Lower leg skin (tissue), 4 donors: ENCODE measurements at regions not wholly inside any gene's neighbourhood (a gene's known extent, or its start where the extent isn't known, plus 50 kb on each side); places are given as distances from the start of the nearest gene placed in this dataset.

Experiments
- DNase-seq, 2 donors: peaks; one replicate each; pipeline ENCODE4 v3.0.0-alpha.2; 2019; ENCODE audit warnings: low spot score in 2 of 2
- H3K4me3 ChIP-seq: fragments of 200-600 bp; sonication (generic); 2 replicates; pipeline ENCODE4 v1.5.1; 2017; ENCODE audit warnings: mild to moderate bottlenecking, low read depth; ENCODE audit not compliant: poor library complexity, severe bottlenecking
- POLR2A ChIP-seq, 2 donors: fragments of 450-650 bp; IDR thresholded peaks; one replicate each; pipeline ENCODE4 v1.6.1; 2016 to 2017; ENCODE audit warnings: antibody characterized with exemption in 2 of 2, mild to moderate bottlenecking in 1 of 2, moderate library complexity in 1 of 2
- WGBS, 2 donors: methylation state at CpG; one replicate each; pipeline ENCODE4 v1.1.5; 2018; 5-methylcytosine and 5-hydroxymethylcytosine counted together
- intact Hi-C: fragments of 100-400 bp; cut with DNase I; formaldehyde crosslinking; loops from one replicate; pipeline ENCODE4 v1.15.0; 2023; ENCODE audit warnings: low total_unique reads
- TF ChIP-seq, protein P1 (sequence below), 3 donors: fragments of 450-650 bp; IDR thresholded peaks; one replicate each; pipeline ENCODE4 v1.5.1; 2016; ENCODE audit warnings: antibody characterized with exemption in 3 of 3, mild to moderate bottlenecking in 3 of 3, moderate library complexity in 2 of 3

DNA sequence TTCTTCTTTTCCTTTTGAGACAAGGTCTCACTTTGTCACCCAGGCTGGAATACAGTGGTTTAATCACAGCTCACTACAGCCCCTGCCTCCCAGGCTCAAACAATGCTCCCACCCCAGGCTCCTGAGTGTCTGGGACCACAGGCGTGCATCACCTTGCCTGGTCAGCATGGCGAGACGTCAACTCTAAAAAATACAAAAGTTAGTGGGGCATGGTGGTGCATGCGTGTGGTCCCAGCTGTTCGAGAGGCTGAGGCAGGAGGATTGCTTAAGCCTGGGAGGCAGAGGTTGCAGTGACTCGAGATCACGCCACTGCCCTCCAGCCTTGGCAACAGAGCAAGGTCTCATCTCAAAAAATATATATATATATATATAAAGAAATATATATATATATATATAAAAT lies 242.4 kb downstream of the SHOX start:
- no peak for DNase-seq
- intact Hi-C loops, result no loop called here
- TF ChIP-seq, protein P1, sequence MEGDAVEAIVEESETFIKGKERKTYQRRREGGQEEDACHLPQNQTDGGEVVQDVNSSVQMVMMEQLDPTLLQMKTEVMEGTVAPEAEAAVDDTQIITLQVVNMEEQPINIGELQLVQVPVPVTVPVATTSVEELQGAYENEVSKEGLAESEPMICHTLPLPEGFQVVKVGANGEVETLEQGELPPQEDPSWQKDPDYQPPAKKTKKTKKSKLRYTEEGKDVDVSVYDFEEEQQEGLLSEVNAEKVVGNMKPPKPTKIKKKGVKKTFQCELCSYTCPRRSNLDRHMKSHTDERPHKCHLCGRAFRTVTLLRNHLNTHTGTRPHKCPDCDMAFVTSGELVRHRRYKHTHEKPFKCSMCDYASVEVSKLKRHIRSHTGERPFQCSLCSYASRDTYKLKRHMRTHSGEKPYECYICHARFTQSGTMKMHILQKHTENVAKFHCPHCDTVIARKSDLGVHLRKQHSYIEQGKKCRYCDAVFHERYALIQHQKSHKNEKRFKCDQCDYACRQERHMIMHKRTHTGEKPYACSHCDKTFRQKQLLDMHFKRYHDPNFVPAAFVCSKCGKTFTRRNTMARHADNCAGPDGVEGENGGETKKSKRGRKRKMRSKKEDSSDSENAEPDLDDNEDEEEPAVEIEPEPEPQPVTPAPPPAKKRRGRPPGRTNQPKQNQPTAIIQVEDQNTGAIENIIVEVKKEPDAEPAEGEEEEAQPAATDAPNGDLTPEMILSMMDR (IDR thresholded peaks at IDR 0.05), result no peak
- TF ChIP-seq POLR2A (IDR thresholded peaks at IDR 0.05), result no peak
- H3K4me3 ChIP-seq, result no peak overlapping the region
- WGBS, 2 donors, result 82 to 85% methylated on average over 7 of the region's 7 CpGs

DNA sequence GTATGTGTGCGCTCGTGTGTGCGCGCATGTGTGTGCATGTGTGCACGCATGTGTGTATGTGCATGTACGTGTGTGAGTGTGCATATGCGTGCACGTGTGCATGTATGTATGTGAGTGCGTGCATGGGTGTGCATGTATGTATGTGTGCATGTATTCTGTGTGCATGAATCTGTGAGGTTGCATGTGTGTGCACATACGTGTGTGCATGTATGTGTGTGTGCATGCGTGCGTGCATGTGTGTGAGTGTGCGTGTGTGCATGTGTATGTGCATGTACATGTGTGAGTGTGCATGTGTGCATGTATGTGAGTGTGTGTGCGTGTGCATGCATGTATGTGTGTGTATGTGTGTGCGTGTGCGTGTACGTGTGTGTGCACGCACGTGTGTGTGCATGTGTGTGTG lies 241.5 kb downstream of the SHOX start:
- DNase-seq, result no peak
- TF ChIP-seq POLR2A (IDR thresholded peaks at IDR 0.05), result no peak
- TF ChIP-seq, protein P1 (IDR thresholded peaks at IDR 0.05), result no peak
- 77 to 94% methylated on average over 19 of the region's 19 CpGs for WGBS, 2 donors
- intact Hi-C loops, result no loop called here
- H3K4me3 ChIP-seq, result no peak overlapping the region

DNA sequence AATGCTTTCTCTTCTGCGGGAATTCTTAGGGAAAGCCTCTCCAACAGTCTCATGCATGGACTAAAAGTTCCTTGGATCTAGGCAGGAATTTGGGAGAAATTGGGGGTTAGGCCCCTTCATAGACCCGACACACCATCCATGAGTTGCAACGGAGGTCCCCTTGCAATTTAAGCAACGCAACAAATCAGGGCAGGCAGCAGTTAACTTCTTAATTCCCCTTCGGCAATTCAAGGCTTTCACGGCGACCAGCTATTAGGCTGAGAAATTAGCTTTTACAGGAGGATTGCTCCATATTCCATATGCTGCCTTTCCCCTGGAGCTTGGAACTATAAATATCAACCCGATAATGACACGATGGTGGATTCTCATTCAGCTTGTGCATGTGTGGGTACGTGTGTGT lies 241.0 kb downstream of the SHOX start:
- DNase-seq, result no peak
- H3K4me3 ChIP-seq, result no peak overlapping the region
- intact Hi-C loops, result no loop called here
- 52 to 56% methylated on average over 10 of the region's 10 CpGs for WGBS, 2 donors
- TF ChIP-seq, protein P1 (IDR thresholded peaks at IDR 0.05), result no peak
- TF ChIP-seq POLR2A (IDR thresholded peaks at IDR 0.05), result no peak

DNA sequence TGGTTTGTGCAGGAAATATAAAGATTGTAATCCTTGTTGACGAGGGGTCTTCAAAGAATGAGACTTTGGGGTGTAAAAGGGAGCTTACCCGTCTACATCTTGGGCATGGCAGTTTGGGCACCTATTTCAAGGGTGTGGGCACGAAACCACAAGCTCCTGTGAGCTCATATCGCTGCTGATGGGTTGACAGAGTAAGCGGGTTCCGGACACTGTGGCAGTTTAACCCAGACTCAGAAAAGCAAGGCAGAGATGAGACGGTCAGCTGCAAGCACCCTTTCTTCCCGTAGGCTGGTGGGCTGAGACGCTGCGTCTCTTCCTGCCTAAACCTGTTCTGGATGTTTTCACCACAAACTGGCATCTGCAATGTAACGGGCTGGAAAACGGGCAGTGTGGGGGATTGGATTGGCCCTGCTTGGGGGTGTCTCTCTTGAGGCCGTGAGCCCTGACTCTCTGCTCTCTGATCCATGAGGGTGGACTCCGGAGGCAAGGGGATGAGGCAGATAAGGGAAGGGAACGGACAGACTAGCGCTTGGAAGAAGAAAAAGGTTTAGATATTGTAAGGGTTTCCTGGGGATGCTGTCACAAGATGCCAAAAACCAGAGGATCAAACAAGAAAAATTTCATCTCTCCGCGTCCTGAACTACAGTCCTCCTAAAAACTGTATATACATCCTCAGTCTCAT lies 237.5 kb downstream of the SHOX start:
- no peak for TF ChIP-seq POLR2A (IDR thresholded peaks at IDR 0.05)
- TF ChIP-seq, protein P1 (IDR thresholded peaks at IDR 0.05), result no peak
- WGBS, 2 donors, result 42 to 48% methylated on average over 18 of the region's 18 CpGs
- H3K4me3 ChIP-seq, result no peak overlapping the region
- intact Hi-C loops, result no loop called here
- DNase-seq, result no peak

DNA sequence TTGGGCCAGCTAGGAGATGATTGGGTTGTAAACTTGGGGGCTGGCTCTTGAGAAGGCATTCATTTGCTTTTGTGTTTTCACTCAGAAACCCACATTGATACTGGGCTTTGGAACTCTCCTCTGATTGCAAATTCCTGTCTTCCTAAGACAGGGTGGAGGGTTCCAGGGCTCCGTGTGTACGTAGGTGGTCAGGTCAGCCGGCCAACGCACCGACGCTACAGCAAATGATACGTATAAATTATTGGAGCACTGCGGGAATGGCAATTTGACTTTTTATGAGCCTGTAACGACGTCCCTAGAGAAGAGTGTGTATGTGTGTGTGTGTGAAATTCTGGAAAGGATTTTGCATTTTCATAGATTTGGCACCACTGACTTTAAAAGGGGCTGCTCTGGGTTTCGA lies 236.9 kb downstream of the SHOX start:
- intact Hi-C loops, result no loop called here
- no peak overlapping the region for H3K4me3 ChIP-seq
- 36 to 38% methylated on average over 11 of the region's 11 CpGs for WGBS, 2 donors
- no peak for TF ChIP-seq POLR2A (IDR thresholded peaks at IDR 0.05)
- TF ChIP-seq, protein P1 (IDR thresholded peaks at IDR 0.05), result no peak
- DNase-seq, result no peak

DNA sequence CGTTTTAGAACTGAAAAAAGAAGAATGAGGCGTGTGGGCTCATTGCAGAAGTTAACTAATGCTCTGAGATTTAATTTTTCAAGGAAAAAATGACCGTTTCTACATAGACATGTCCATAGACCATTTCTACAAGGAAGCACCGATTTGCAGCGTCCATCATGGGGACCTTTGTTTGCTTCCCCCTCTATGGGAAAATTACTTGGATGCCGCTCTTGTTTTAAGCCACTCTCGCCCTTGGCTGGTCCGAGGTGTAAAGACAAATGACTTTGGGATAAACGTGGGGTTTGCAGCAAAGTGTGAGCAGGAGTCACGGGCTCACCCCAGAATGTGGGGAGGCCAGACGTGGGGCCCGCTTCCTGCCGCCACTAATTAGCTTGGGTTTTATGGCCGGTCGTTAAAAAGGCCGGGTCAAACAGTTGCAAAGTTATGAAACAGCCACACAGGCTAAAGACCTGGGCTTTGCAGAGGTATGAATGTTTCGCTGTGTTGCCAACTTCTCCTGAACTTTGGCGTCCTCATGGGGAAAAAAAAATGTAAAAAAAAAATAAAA lies 235.9 kb downstream of the SHOX start:
- WGBS, 2 donors, result 18 to 21% methylated on average over 18 of the region's 18 CpGs
- H3K4me3 ChIP-seq, result no peak overlapping the region
- no peak for TF ChIP-seq POLR2A (IDR thresholded peaks at IDR 0.05)
- TF ChIP-seq, protein P1 (IDR thresholded peaks at IDR 0.05), result no peak
- intact Hi-C loops, result no loop called here
- no peak for DNase-seq
